H1 (cell line): ENCODE measurements at regions not wholly inside any gene's neighbourhood (a gene's known extent, or its start where the extent isn't known, plus 50 kb on each side); places are given as distances from the start of the nearest gene placed in this dataset.

Source experiments
- CTCF ChIA-PET: fragments of 300-600 bp; sonication (Branson Sonifier 250); formaldehyde crosslinking; loops from one replicate; lab custom pipeline; 2021; ENCODE audit not compliant: partially characterized antibody; lab: Charles Lee
- POLR2A ChIA-PET: fragments of 300-600 bp; sonication (Branson Sonifier 250); formaldehyde crosslinking; loops from one replicate; lab custom pipeline; 2021; ENCODE audit warnings: inconsistent platforms; ENCODE audit not compliant: partially characterized antibody; lab: Charles Lee
- DNase-seq, 2 experiments: peaks; one replicate each; pipeline versions ENCODE4 v3.0.0 to v3.0.0-alpha.2; 2010 to 2022; ENCODE audit warnings: low spot score in 2 of 2, low read depth in 1 of 2, mixed read lengths in 1 of 2
- FAIRE-seq: peaks from 2 replicates; lab custom pipeline; 2011; peaks lifted over from hg19 to GRCh38; lab: Jason Lieb, UNC
- H2AFZ ChIP-seq: 2 replicates; pipeline ENCODE4 v1.8.1; 2012; ENCODE audit warnings: low read length, inconsistent platforms
- H2AK5ac ChIP-seq: 2 replicates; pipeline ENCODE4 v1.6.1; 2013; ENCODE audit warnings: low read depth, low read length
- H2BK120ac ChIP-seq: replicated peaks from 2 replicates; pipeline ENCODE3; 2013; ENCODE audit warnings: low read depth, low read length, inconsistent platforms
- H2BK12ac ChIP-seq: 2 replicates; pipeline ENCODE4 v1.6.1; 2013; ENCODE audit warnings: low read depth, low read length
- H2BK15ac ChIP-seq: 2 replicates; pipeline ENCODE4 v1.6.1; 2013; ENCODE audit warnings: low read length
- H2BK20ac ChIP-seq: 2 replicates; pipeline ENCODE4 v1.6.1; 2013; ENCODE audit warnings: low read length
- H2BK5ac ChIP-seq: 2 replicates; pipeline ENCODE4 v1.6.1; 2013; ENCODE audit warnings: low read depth, low read length
- H3K14ac ChIP-seq: 2 replicates; pipeline ENCODE4 v1.6.1; 2013; ENCODE audit warnings: inconsistent platforms; ENCODE audit not compliant: insufficient read length
- H3K18ac ChIP-seq: 2 replicates; pipeline ENCODE4 v1.6.1; 2013; ENCODE audit warnings: low read length; ENCODE audit errors: extremely low read depth
- H3K23ac ChIP-seq: 2 replicates; pipeline ENCODE4 v1.6.1; 2013; ENCODE audit warnings: inconsistent platforms; ENCODE audit not compliant: insufficient read length
- H3K23me2 ChIP-seq: 2 replicates; pipeline ENCODE4 v1.6.1; 2013; ENCODE audit warnings: low read depth, low read length
- H3K27ac ChIP-seq: 2 replicates; pipeline ENCODE4 v1.6.1; 2011; ENCODE audit warnings: low read depth, low read length, inconsistent platforms
- H3K27me3 ChIP-seq, 4 experiments: replicated peaks in 1 of 4; 1 replicate in 1 of 4; 2 replicates in 3 of 4; pipeline versions ENCODE4 v1.6.1 to v1.8.1; 2011 to 2013; ENCODE audit warnings: low read length in 3 of 4, mild to moderate bottlenecking in 3 of 4, inconsistent platforms in 2 of 4, mixed read lengths in 2 of 4, moderate library complexity in 1 of 4; ENCODE audit not compliant: control insufficient read depth in 3 of 4, insufficient read depth in 3 of 4; ENCODE audit errors: extremely low read depth in 1 of 4
- H3K36me3 ChIP-seq, 4 experiments: 2 replicates each; pipeline versions ENCODE4 v1.6.1 to v1.8.1; 2011 to 2013; ENCODE audit warnings: mild to moderate bottlenecking in 4 of 4, low read length in 3 of 4, moderate library complexity in 2 of 4, control low read depth in 1 of 4, inconsistent platforms in 1 of 4; ENCODE audit not compliant: insufficient read depth in 4 of 4, control insufficient read depth in 2 of 4
- H3K4ac ChIP-seq: replicated peaks from 2 replicates; pipeline ENCODE3; 2013; ENCODE audit warnings: low read length, low read depth, mixed read lengths, inconsistent platforms; ENCODE audit not compliant: insufficient read length
- H3K4me1 ChIP-seq, 4 experiments: replicated peaks in 1 of 4; 1 replicate in 1 of 4; 2 replicates in 3 of 4; pipeline versions ENCODE4 v1.6.1 to v1.8.1; 2011 to 2013; ENCODE audit warnings: low read length in 3 of 4, inconsistent platforms in 2 of 4, mixed read lengths in 1 of 4; ENCODE audit not compliant: insufficient read depth in 4 of 4, control insufficient read depth in 3 of 4
- H3K4me2 ChIP-seq, 2 experiments: 2 replicates each; pipeline versions ENCODE4 v1.6.1 to v1.8.1; 2011 to 2013; ENCODE audit warnings: low read depth in 2 of 2, low read length in 2 of 2, control low read depth in 1 of 2, inconsistent platforms in 1 of 2, mild to moderate bottlenecking in 1 of 2; ENCODE audit not compliant: insufficient read depth in 1 of 2
- H3K4me3 ChIP-seq, 4 experiments: fragments of 200-600, 300-600 bp in 1 of 4; sonication (generic), shearing (Covaris generic), sonication (Bioruptor Twin) in 1 of 4; 2 replicates each; pipeline versions ENCODE4 v1.5.1 to v1.8.1; 2011 to 2016; ENCODE audit warnings: low read length in 4 of 4, low read depth in 3 of 4, control low read depth in 2 of 4, inconsistent platforms in 2 of 4, mild to moderate bottlenecking in 2 of 4, mixed read lengths in 1 of 4, moderate library complexity in 1 of 4; ENCODE audit not compliant: insufficient read depth in 2 of 4; ENCODE audit errors: extremely low read depth in 1 of 4
- H3K56ac ChIP-seq: replicated peaks from 2 replicates; pipeline ENCODE3; 2013; ENCODE audit warnings: low read depth, mild to moderate bottlenecking, mixed read lengths, low read length, inconsistent platforms; ENCODE audit not compliant: insufficient read length
- H3K79me1 ChIP-seq: 2 replicates; pipeline ENCODE4 v1.6.1; 2013; ENCODE audit warnings: low read depth, low read length, control low read depth
- H3K79me2 ChIP-seq, 2 experiments: 2 replicates each; pipeline versions ENCODE4 v1.6.1 to v1.8.1; 2012 to 2013; ENCODE audit warnings: low read length in 2 of 2, mild to moderate bottlenecking in 2 of 2, inconsistent platforms in 1 of 2; ENCODE audit not compliant: insufficient read depth in 2 of 2, control insufficient read depth in 1 of 2
- H3K9ac ChIP-seq, 4 experiments: replicated peaks in 1 of 4; 1 replicate in 1 of 4; 2 replicates in 3 of 4; pipeline versions ENCODE4 v1.6.1 to v1.8.1; 2011 to 2013; ENCODE audit warnings: low read depth in 3 of 4, low read length in 3 of 4, control low read depth in 2 of 4, mild to moderate bottlenecking in 2 of 4, moderate library complexity in 2 of 4, inconsistent platforms in 1 of 4; ENCODE audit errors: extremely low read depth in 1 of 4
- H3K9me3 ChIP-seq, 2 experiments: 2 replicates each; pipeline versions ENCODE4 v1.6.1 to v1.8.1; 2012 to 2013; ENCODE audit warnings: mild to moderate bottlenecking in 2 of 2, moderate library complexity in 2 of 2, control low read depth in 1 of 2, inconsistent platforms in 1 of 2, low read depth in 1 of 2, low read length in 1 of 2, mixed read lengths in 1 of 2; ENCODE audit not compliant: insufficient read depth in 2 of 2
- H4K20me1 ChIP-seq, 2 experiments: replicated peaks in 1 of 2; 2 replicates each; pipeline versions ENCODE3 to v1.8.1; 2011 to 2013; ENCODE audit warnings: inconsistent platforms in 2 of 2, low read length in 2 of 2, mild to moderate bottlenecking in 1 of 2; ENCODE audit not compliant: insufficient read depth in 2 of 2, control insufficient read depth in 1 of 2
- H4K5ac ChIP-seq: 2 replicates; pipeline ENCODE4 v1.6.1; 2013; ENCODE audit warnings: low read length, low read depth, mixed read lengths, inconsistent platforms; ENCODE audit not compliant: insufficient read length
- H4K8ac ChIP-seq: 2 replicates; pipeline ENCODE4 v1.8.0; 2013; ENCODE audit warnings: mild to moderate bottlenecking, moderate library complexity, low read length, inconsistent platforms; ENCODE audit not compliant: insufficient read depth; ENCODE audit errors: extremely low read depth
- H4K91ac ChIP-seq: replicated peaks from 2 replicates; pipeline ENCODE3; 2013; ENCODE audit warnings: low read length, mixed read lengths, inconsistent platforms; ENCODE audit not compliant: insufficient read length
- BACH1 ChIP-seq: IDR thresholded peaks from 2 replicates; pipeline ENCODE4 v1.6.1; 2012; ENCODE audit warnings: low read length, improper control_type of control experiment
- BCL11A ChIP-seq, 2 experiments: IDR thresholded peaks; one replicate each; pipeline ENCODE4 v1.6.1; 2011; ENCODE audit warnings: low read depth in 2 of 2, low read length in 2 of 2, mild to moderate bottlenecking in 2 of 2
- CBX8 ChIP-seq: fragments of 300-800, 300-1000 bp; sonication (generic); IDR thresholded peaks from 2 replicates; pipeline ENCODE4 v1.7.1; 2016; ENCODE audit warnings: low read depth, low read length, borderline replicate concordance
- CEBPB ChIP-seq: IDR thresholded peaks from 2 replicates; pipeline ENCODE4 v1.6.1; 2012; ENCODE audit warnings: low read depth, low read length
- CTBP2 ChIP-seq: IDR thresholded peaks from 2 replicates; pipeline ENCODE4 v1.7.0; 2011; ENCODE audit warnings: borderline replicate concordance, mild to moderate bottlenecking, moderate library complexity, mixed read lengths, low read length; ENCODE audit not compliant: insufficient read depth, insufficient read length
- FOSL1 ChIP-seq: IDR thresholded peaks from 2 replicates; pipeline ENCODE4 v1.6.1; 2011; ENCODE audit warnings: mild to moderate bottlenecking, low read depth, low read length, moderate library complexity; ENCODE audit not compliant: insufficient read depth
- GABPA ChIP-seq: IDR thresholded peaks from 2 replicates; pipeline ENCODE4 v1.6.1; 2011; ENCODE audit warnings: mild to moderate bottlenecking, low read length, moderate library complexity, borderline replicate concordance; ENCODE audit not compliant: insufficient read depth
- GTF2F1 ChIP-seq: IDR thresholded peaks from 2 replicates; pipeline ENCODE4 v1.6.1; 2012; ENCODE audit warnings: low read depth, low read length, improper control_type of control experiment, borderline replicate concordance
- KDM4A ChIP-seq: IDR thresholded peaks from one replicate; pipeline ENCODE4 v1.7.1; 2012; ENCODE audit warnings: low read depth, mild to moderate bottlenecking, moderate library complexity, low read length, inconsistent platforms; ENCODE audit not compliant: severe bottlenecking
- POLR2AphosphoS5 ChIP-seq: IDR thresholded peaks from 2 replicates; pipeline ENCODE4 v1.6.1; 2011; ENCODE audit warnings: low read depth, low read length
- RFX5 ChIP-seq: IDR thresholded peaks from 2 replicates; pipeline ENCODE4 v1.6.1; 2011; ENCODE audit warnings: low read depth, low read length, improper control_type of control experiment, borderline replicate concordance
- RXRA ChIP-seq: IDR thresholded peaks from 2 replicates; pipeline ENCODE4 v1.6.1; 2011; ENCODE audit warnings: low read depth, mild to moderate bottlenecking, low read length, moderate library complexity; ENCODE audit not compliant: insufficient read depth
- SRF ChIP-seq: IDR thresholded peaks from 2 replicates; pipeline ENCODE4 v1.6.1; 2011; ENCODE audit warnings: mild to moderate bottlenecking, low read depth, low read length, moderate library complexity
- SUZ12 ChIP-seq: fragments of 200-600 bp; sonication (generic); IDR thresholded peaks from 2 replicates; pipeline ENCODE4 v1.6.1; 2012; ENCODE audit warnings: mild to moderate bottlenecking, inconsistent platforms, low read length, moderate library complexity, mixed read lengths
- TAF1 ChIP-seq: IDR thresholded peaks from 2 replicates; pipeline ENCODE4 v1.6.1; 2011; ENCODE audit warnings: mild to moderate bottlenecking, low read depth, low read length
- TBP ChIP-seq: IDR thresholded peaks from 2 replicates; pipeline ENCODE4 v1.6.1; 2011; ENCODE audit warnings: low read depth, low read length, improper control_type of control experiment
- WGBS, 2 experiments: shearing (Covaris generic) in 1 of 2; methylation state at CpG; one replicate each; pipeline versions ENCODE4 v1.1.6 to v1.1.7; 2013 to 2015; ENCODE audit warnings: low lambda C conversion rate in 2 of 2, mixed read lengths in 2 of 2, inconsistent platforms in 1 of 2, low coverage in 1 of 2, missing lambda C conversion rate in 1 of 2; ENCODE audit not compliant: insufficient replicate concordance in 2 of 2, insufficient coverage in 1 of 2, insufficient read length in 1 of 2; ENCODE audit errors: extremely low coverage in 1 of 2, missing lambda C conversion rate in 1 of 2; 5-methylcytosine and 5-hydroxymethylcytosine counted together

DNA sequence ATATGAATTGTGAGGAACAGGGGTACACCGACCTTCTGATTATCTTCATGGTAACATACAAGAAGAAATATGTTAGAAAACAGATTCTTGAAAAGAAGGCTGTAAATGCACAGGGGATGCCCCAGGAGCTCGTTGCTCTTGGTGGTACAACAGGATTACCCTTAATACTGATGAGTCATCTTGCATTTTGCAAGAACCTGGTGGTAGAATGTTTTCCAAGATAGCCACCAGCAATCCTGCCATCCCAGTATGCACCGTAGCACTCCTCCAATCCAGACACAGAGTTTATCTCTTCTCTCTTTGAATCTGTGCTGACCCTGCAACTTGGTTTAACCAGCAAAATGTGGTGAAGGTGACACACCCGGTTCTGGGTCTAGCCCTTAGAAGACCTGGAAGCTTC lies 238.3 kb downstream of the EN1 start:
- H3K23me2 ChIP-seq, result no peaks in the 10 kb centered on the region
- no peak overlapping the region for H3K56ac ChIP-seq
- no peak for FAIRE-seq
- no peak overlapping the region for H3K23ac ChIP-seq
- no peak overlapping the region for H2BK120ac ChIP-seq
- no peak overlapping the region for H2BK20ac ChIP-seq
- H4K91ac ChIP-seq, result no peak overlapping the region
- H2AFZ ChIP-seq, result no peak overlapping the region
- no peak overlapping the region for H2BK12ac ChIP-seq
- no peak overlapping the region for H4K8ac ChIP-seq
- ChIA-PET POLR2A (no interaction called here), CTCF (interaction anchor here (1.2 kb wide), 1 partner anchor 24 kb away, joined by 4 read pairs; no protein-coding TSS in a partner anchor)
- no peak overlapping the region for H3K9ac ChIP-seq
- H3K27me3 ChIP-seq, result no peaks in the 10 kb centered on the region
- H2BK15ac ChIP-seq, result no peak overlapping the region
- H3K4me2 ChIP-seq, result no peak overlapping the region
- no peaks in the 10 kb centered on the region for H3K4me1 ChIP-seq
- no peaks in the 10 kb centered on the region for H3K79me1 ChIP-seq
- no peaks in the 10 kb centered on the region for H4K20me1 ChIP-seq
- no peak overlapping the region for H3K27ac ChIP-seq
- no peak overlapping the region for H3K14ac ChIP-seq
- H4K5ac ChIP-seq, result no peak overlapping the region
- no peak overlapping the region for H2AK5ac ChIP-seq
- TF ChIP-seq SRF (no peak), BCL11A (IDR thresholded peaks at IDR 0.05; ENCODE audit: low read depth in 2 of 2, low read length in 2 of 2) (no peak), FOSL1 (no peak), GABPA (no peak), CTBP2 (no peak), POLR2AphosphoS5 (no peak), TBP (no peak), TAF1 (no peak), RFX5 (no peak), SUZ12 (no peak), GTF2F1 (no peak), BACH1 (no peak), KDM4A (no peak), CEBPB (no peak), CBX8 (no peak), RXRA (no peak)
- no peak overlapping the region for H3K4me3 ChIP-seq
- H3K4ac ChIP-seq, result no peak overlapping the region
- H3K36me3 ChIP-seq, result no peaks in the 10 kb centered on the region
- H2BK5ac ChIP-seq, result no peak overlapping the region
- no peaks in the 10 kb centered on the region for H3K9me3 ChIP-seq
- WGBS, 2 experiments, result 87% methylated on average over 4 of the region's 4 CpGs; no CpG with 5 or more reads in 1 of the 2 experiments
- no peak for DNase-seq
- no peak overlapping the region for H3K18ac ChIP-seq
- H3K79me2 ChIP-seq, result no peaks in the 10 kb centered on the region
